Testis (tissue), 2 donors: ENCODE measurements at regions not wholly inside any gene's neighbourhood (a gene's known extent, or its start where the extent isn't known, plus 50 kb on each side); places are given as distances from the start of the nearest gene placed in this dataset.
A peak's percentile ranks its signal among the peaks of the same experiment; 100 is the strongest.
"Not testable (repeated sequence)": the region's sequence is repeated elsewhere in the genome, so short reads cannot be mapped to it uniquely, and the experiment has no call there.

Experiments
- DNase-seq: peaks from one replicate; pipeline ENCODE4 v3.0.0-alpha.2; 2019
- H3K27ac ChIP-seq, 2 donors: fragments of 200-600 bp; sonication (generic); one replicate each; pipeline ENCODE4 v1.5.1; 2019
- H3K27me3 ChIP-seq: fragments of 200-600 bp; sonication (generic); one replicate; pipeline ENCODE4 v1.5.1; 2019
- H3K36me3 ChIP-seq: fragments of 200-600 bp; sonication (generic); one replicate; pipeline ENCODE4 v1.5.1; 2017; ENCODE audit warnings: low read depth; ENCODE audit errors: missing control alignments
- H3K4me1 ChIP-seq: fragments of 200-600 bp; sonication (generic); one replicate; pipeline ENCODE4 v1.5.1; 2019
- H3K4me3 ChIP-seq, 2 donors: fragments of 200-600 bp; sonication (generic); one replicate each; pipeline ENCODE4 v1.5.1; 2017 to 2019
- H3K9me3 ChIP-seq: fragments of 200-600 bp; sonication (generic); one replicate; pipeline ENCODE4 v1.5.1; 2017
- POLR2A ChIP-seq: fragments of 450-650 bp; IDR thresholded peaks from one replicate; pipeline ENCODE4 v1.6.1; 2017; ENCODE audit warnings: antibody characterized with exemption, mild to moderate bottlenecking, moderate library complexity
- WGBS, 2 donors: methylation state at CpG; one replicate each; pipeline ENCODE4 v1.1.5; 2018; 5-methylcytosine and 5-hydroxymethylcytosine counted together
- intact Hi-C: fragments of 100-400 bp; cut with DNase I; formaldehyde crosslinking; loops from one replicate; pipeline ENCODE4 v1.15.1; 2023; ENCODE audit warnings: low total_unique reads
- TF ChIP-seq, protein P1 (sequence below), 3 experiments: fragments of 450-650 bp in 2 of 3; fragments of 200-600 bp in 1 of 3; sonication (generic) in 1 of 3; IDR thresholded peaks; one replicate each; pipeline ENCODE4 v1.5.1; 2016 to 2019; ENCODE audit warnings: antibody characterized with exemption in 3 of 3, mild to moderate bottlenecking in 2 of 3, moderate library complexity in 1 of 3

DNA sequence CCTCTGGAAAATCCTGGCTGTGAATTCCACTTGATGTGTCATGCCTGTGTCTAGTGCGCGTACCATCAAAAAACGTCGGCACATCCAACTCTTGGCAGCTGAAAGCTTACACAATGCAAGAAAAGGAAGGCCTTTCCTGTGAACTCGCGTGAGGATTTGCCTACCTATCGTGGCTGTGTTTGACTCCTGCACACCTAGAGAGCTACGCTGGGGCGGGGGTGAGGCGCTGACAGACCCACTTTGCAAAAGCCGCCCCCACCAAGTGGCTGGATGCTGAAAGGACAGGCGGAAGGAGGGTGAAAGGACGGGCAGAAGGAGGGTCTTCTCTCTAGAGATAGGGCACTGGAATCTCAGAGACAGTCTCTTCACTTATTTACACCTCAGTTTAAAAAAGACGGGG, 270.1 kb downstream of the EIPR1 start:
- Histone ChIP-seq H3K36me3 (no peaks in the 10 kb centered on the region), H3K27ac (no peak overlapping the region), H3K4me1 (no peaks in the 10 kb centered on the region), H3K9me3 (no peaks in the 10 kb centered on the region), H3K27me3 (no peaks in the 10 kb centered on the region), H3K4me3 (no peak overlapping the region)
- TF ChIP-seq, protein P1, sequence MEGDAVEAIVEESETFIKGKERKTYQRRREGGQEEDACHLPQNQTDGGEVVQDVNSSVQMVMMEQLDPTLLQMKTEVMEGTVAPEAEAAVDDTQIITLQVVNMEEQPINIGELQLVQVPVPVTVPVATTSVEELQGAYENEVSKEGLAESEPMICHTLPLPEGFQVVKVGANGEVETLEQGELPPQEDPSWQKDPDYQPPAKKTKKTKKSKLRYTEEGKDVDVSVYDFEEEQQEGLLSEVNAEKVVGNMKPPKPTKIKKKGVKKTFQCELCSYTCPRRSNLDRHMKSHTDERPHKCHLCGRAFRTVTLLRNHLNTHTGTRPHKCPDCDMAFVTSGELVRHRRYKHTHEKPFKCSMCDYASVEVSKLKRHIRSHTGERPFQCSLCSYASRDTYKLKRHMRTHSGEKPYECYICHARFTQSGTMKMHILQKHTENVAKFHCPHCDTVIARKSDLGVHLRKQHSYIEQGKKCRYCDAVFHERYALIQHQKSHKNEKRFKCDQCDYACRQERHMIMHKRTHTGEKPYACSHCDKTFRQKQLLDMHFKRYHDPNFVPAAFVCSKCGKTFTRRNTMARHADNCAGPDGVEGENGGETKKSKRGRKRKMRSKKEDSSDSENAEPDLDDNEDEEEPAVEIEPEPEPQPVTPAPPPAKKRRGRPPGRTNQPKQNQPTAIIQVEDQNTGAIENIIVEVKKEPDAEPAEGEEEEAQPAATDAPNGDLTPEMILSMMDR (IDR thresholded peaks at IDR 0.05): no peak
- TF ChIP-seq POLR2A: no peak
- intact Hi-C loops: no loop called here
- WGBS, 2 donors: 91 to 93% methylated on average over 14 of the region's 14 CpGs
- peak; percentile 12 for DNase-seq

DNA sequence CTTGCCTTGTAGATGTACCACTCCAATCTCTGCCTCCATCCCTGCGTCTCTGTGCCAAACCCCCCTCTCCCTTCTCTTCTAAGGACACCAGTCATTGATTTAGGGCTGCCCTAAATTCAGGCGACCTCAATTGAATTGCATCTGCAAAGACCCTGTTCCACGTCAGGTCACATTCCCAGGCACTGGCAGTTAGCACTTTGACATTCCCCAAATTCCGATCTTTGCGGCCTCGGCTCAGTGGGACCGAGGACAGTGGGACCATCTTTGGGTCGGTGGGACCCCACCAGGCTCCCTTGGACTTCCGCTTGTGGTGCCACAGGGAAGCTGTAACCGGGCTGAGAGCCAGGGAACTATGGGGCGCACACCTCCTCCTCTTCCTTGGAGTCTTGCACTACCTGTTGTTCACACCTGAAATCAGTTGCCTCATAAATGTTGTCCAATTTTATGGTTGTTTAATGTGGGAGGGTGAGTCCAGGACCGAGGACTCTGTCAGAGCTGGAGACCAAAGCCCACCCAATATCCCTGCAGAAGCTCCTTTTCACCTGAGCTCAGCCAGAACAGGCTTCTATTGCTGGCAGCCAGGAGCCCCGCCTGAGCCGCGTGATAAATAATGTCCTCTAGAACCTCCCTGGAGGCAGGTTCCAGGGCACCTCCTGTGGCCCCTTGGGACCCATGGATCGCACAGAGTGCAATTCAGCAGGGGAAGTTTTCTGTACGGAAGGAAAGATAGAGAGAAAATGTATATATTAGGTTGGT, 271.6 kb downstream of the EIPR1 start:
- no peaks in the 10 kb centered on the region for H3K4me1 ChIP-seq
- DNase-seq: no peak
- no peaks in the 10 kb centered on the region for H3K36me3 ChIP-seq
- H3K9me3 ChIP-seq: no peaks in the 10 kb centered on the region
- TF ChIP-seq, protein P1 (IDR thresholded peaks at IDR 0.05): no peak
- no peak for TF ChIP-seq POLR2A
- intact Hi-C loops: no loop called here
- H3K4me3 ChIP-seq: no peak overlapping the region
- WGBS, 2 donors: 78 to 84% methylated on average over 13 to 17 of the region's 17 CpGs
- no peaks in the 10 kb centered on the region for H3K27me3 ChIP-seq
- no peak overlapping the region for H3K27ac ChIP-seq

DNA sequence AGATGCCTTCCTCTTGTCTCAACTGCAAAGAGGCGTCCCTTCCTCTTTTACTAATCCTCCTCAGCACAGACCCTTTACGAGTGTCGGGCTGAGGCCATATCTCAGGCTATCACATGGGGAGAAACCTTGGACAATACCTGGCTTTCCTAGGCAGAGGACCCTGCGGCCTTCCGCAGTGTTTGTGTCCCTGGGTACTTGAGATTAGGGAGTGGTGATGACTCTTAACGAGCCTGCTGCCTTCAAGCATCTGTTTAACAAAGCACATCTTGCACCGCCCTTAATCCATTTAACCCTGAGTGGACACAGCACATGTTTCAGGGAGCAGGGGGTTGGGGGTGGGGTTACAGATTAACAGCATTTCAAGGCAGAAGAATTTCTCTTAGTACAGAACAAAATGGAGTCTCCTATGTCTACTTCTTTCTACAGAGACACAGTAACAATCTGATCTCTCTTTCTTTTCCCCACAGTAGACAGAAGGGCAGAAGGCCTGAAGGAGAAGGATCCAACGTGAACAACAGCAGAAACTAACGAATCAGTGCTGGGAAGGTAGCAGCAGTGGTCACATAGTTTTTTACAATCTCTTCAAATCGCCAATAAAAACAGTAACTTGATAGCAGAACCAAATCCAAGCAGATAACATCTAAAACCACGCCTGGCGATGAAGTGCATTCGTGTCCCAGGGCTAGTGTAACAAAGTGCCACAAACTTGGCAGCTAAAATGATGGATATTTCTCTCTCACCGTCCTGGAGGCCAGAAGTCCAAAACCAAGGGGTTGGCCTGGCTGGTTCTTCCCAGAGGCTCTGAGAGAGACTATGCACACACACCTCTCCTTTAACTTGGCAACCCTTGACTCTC, 272.4 kb downstream of the EIPR1 start:
- H3K4me3 ChIP-seq, DNase-seq, H3K4me1 ChIP-seq, H3K36me3 ChIP-seq, intact Hi-C loops, H3K27me3 ChIP-seq, H3K9me3 ChIP-seq, H3K27ac ChIP-seq: not testable (repeated sequence)
- 60 to 70% methylated on average over 14 of the region's 14 CpGs for WGBS, 2 donors

- intact Hi-C loops: no loop called here
- Histone ChIP-seq H3K27ac (no peak overlapping the region), H3K36me3 (no peaks in the 10 kb centered on the region), H3K4me1 (no peaks in the 10 kb centered on the region), H3K4me3 (no peak overlapping the region), H3K9me3 (no peaks in the 10 kb centered on the region), H3K27me3 (no peaks in the 10 kb centered on the region)
- WGBS, 2 donors: 87 to 89% methylated on average over 11 of the region's 11 CpGs
- DNase-seq: no peak
- TF ChIP-seq, protein P1 (IDR thresholded peaks at IDR 0.05): no peak
- TF ChIP-seq POLR2A: no peak
Measured at GRCh38 chr2:3104261-3104660, 273.4 kb downstream of the EIPR1 start.

DNA sequence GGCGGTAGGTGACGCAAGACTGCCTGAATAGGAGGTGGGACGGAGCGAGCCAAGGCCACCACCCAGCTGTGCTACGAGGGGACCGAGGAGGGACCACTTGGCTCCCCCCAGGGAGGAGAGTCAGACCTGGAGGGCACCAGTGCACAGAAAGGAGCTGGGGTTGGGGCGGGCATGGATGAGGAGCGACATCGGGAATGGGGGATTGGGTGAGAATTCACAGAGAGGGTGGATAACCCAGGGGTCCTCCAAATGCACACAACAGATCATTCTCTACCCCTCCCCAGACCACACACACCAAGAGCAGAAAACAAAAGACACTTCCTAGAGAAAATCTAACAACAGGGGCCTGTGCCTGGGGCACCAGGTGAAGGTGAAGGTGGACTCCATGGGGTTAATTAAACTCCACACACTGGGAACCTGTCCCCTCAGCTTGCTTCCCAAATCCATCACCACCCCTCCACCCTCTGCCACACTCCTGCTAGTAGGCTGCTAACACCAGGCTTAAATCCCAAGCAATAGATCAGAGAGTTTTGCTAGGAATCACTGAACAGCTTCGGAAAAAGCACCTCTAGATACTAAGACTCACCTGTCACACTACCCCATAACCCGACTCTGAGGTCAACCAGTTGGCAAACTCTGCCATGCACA, 274.6 kb downstream of the EIPR1 start:
- Histone ChIP-seq H3K27ac (no peak overlapping the region), H3K36me3 (no peaks in the 10 kb centered on the region), H3K4me3 (no peak overlapping the region), H3K27me3 (no peaks in the 10 kb centered on the region), H3K4me1 (no peaks in the 10 kb centered on the region), H3K9me3 (no peaks in the 10 kb centered on the region)
- TF ChIP-seq, protein P1 (IDR thresholded peaks at IDR 0.05): no peak
- TF ChIP-seq POLR2A: no peak
- intact Hi-C loops: no loop called here
- no peak for DNase-seq
- 91 to 93% methylated on average over 11 of the region's 11 CpGs for WGBS, 2 donors
